OCI-LY1 (cell line): ENCODE measurements at regions not wholly inside any gene's neighbourhood (a gene's known extent, or its start where the extent isn't known, plus 50 kb on each side); places are given as distances from the start of the nearest gene placed in this dataset.

Experiments used
- H2AFZ ChIP-seq: fragments of 200-600 bp; sonication (generic), shearing (Covaris generic); 2 replicates; pipeline ENCODE4 v1.6.0; 2014; ENCODE audit warnings: antibody characterized with exemption, mild to moderate bottlenecking, low read length
- H3F3A ChIP-seq: fragments of 200-600 bp; sonication (generic), shearing (Covaris generic); 2 replicates; pipeline ENCODE4 v1.6.0; 2014; ENCODE audit warnings: mild to moderate bottlenecking, antibody characterized with exemption, low read length, moderate library complexity; ENCODE audit not compliant: insufficient read depth
- H3K27ac ChIP-seq: fragments of 200-600 bp; sonication (generic); 2 replicates; pipeline ENCODE4 v1.5.1; 2014; ENCODE audit warnings: low read length, mixed run types, mild to moderate bottlenecking, low read depth; ENCODE audit not compliant: poor library complexity, severe bottlenecking
- H3K27me3 ChIP-seq: fragments of 200-600 bp; sonication (generic); 2 replicates; pipeline ENCODE4 v1.6.0; 2014; ENCODE audit warnings: antibody characterized with exemption, mild to moderate bottlenecking, low read length, moderate library complexity; ENCODE audit not compliant: insufficient read depth
- H3K36me3 ChIP-seq: fragments of 200-600 bp; sonication (generic); 2 replicates; pipeline ENCODE4 v1.6.1; 2014; ENCODE audit warnings: mild to moderate bottlenecking, antibody characterized with exemption, low read length, moderate library complexity, mixed read lengths; ENCODE audit not compliant: insufficient read depth
- H3K4me1 ChIP-seq: fragments of 200-600 bp; sonication (generic); 2 replicates; pipeline ENCODE4 v1.5.1; 2014; ENCODE audit warnings: mild to moderate bottlenecking, low read length, moderate library complexity; ENCODE audit not compliant: insufficient read depth, severe bottlenecking
- H3K4me2 ChIP-seq: fragments of 200-600 bp; sonication (generic), shearing (Covaris generic); 2 replicates; pipeline ENCODE4 v1.6.1; 2014; ENCODE audit warnings: low read length
- H3K4me3 ChIP-seq: fragments of 200-600 bp; sonication (generic); 2 replicates; pipeline ENCODE4 v1.5.1; 2014; ENCODE audit warnings: low read length, low read depth, mild to moderate bottlenecking, mixed read lengths; ENCODE audit not compliant: poor library complexity, severe bottlenecking
- H3K79me2 ChIP-seq: fragments of 200-600 bp; shearing (Covaris generic); 2 replicates; pipeline ENCODE4 v1.6.1; 2016; ENCODE audit warnings: mixed run types, low read length, mixed read lengths; ENCODE audit not compliant: insufficient read depth
- H3K9ac ChIP-seq: fragments of 200-600 bp; sonication (generic), shearing (Covaris generic); 2 replicates; pipeline ENCODE4 v1.6.1; 2014; ENCODE audit warnings: mild to moderate bottlenecking, low read length, mixed read lengths
- H3K9me2 ChIP-seq: fragments of 200-600 bp; sonication (generic), shearing (Covaris generic); 2 replicates; pipeline ENCODE4 v1.6.1; 2014; ENCODE audit warnings: low read depth, mild to moderate bottlenecking, low read length, mixed read lengths
- H3K9me3 ChIP-seq: fragments of 200-600 bp; shearing (Covaris generic); 2 replicates; pipeline ENCODE4 v1.6.1; 2014; ENCODE audit warnings: low read length, mixed read lengths
- H4K20me1 ChIP-seq: fragments of 200-600 bp; sonication (generic), shearing (Covaris generic); 2 replicates; pipeline ENCODE4 v1.6.0; 2016; ENCODE audit warnings: mild to moderate bottlenecking, low read length; ENCODE audit not compliant: insufficient read depth
- CTCF ChIP-seq: fragments of 200-600 bp; sonication (generic), shearing (Covaris generic); IDR thresholded peaks from 2 replicates; pipeline ENCODE4 v1.5.1; 2017; ENCODE audit warnings: mild to moderate bottlenecking, antibody characterized with exemption, low read length, moderate library complexity, mixed read lengths
- EZH2 ChIP-seq: fragments of 200-600 bp; sonication (generic), shearing (Covaris generic); IDR thresholded peaks from 2 replicates; pipeline ENCODE4 v1.8.0; 2017; ENCODE audit warnings: borderline replicate concordance, mixed run types, mild to moderate bottlenecking, antibody characterized with exemption, low read length, moderate library complexity, mixed read lengths

- no peak overlapping the region for H3K4me3 ChIP-seq
Observed at GRCh38 chrX:20663336-20663735, 396.6 kb upstream of the RPS6KA3 start.

GRCh38 chrX:20656721-20657120 is 390.0 kb upstream of the RPS6KA3 start:
- H3K4me1 ChIP-seq, result no peaks in the 10 kb centered on the region
- H3K9me2 ChIP-seq, result no peaks in the 10 kb centered on the region
- H3K4me2 ChIP-seq, result no peak overlapping the region
- no peak overlapping the region for H2AFZ ChIP-seq
- no peaks in the 10 kb centered on the region for H4K20me1 ChIP-seq
- no peaks in the 10 kb centered on the region for H3K9me3 ChIP-seq
- no peaks in the 10 kb centered on the region for H3K27me3 ChIP-seq
- H3K79me2 ChIP-seq, result no peaks in the 10 kb centered on the region
- no peaks in the 10 kb centered on the region for H3F3A ChIP-seq
- TF ChIP-seq CTCF, result no peak
- no peak for TF ChIP-seq EZH2
- H3K9ac ChIP-seq, result no peak overlapping the region
- H3K36me3 ChIP-seq, result no peaks in the 10 kb centered on the region
- no peak overlapping the region for H3K27ac ChIP-seq
- H3K4me3 ChIP-seq, result no peak overlapping the region

More at GRCh38 chrX:20663336-20663735, 396.6 kb upstream of the RPS6KA3 start:
- no peaks in the 10 kb centered on the region for H3K79me2 ChIP-seq
- H4K20me1 ChIP-seq, result no peaks in the 10 kb centered on the region
- no peaks in the 10 kb centered on the region for H3K27me3 ChIP-seq
- no peaks in the 10 kb centered on the region for H3F3A ChIP-seq
- no peaks in the 10 kb centered on the region for H3K36me3 ChIP-seq
- no peak overlapping the region for H3K4me2 ChIP-seq
- H2AFZ ChIP-seq, result no peak overlapping the region
- H3K9ac ChIP-seq, result no peak overlapping the region
- no peaks in the 10 kb centered on the region for H3K9me2 ChIP-seq
- no peaks in the 10 kb centered on the region for H3K4me1 ChIP-seq
- H3K27ac ChIP-seq, result no peak overlapping the region
- no peaks in the 10 kb centered on the region for H3K9me3 ChIP-seq
- TF ChIP-seq EZH2 (no peak), CTCF (no peak)

DNA sequence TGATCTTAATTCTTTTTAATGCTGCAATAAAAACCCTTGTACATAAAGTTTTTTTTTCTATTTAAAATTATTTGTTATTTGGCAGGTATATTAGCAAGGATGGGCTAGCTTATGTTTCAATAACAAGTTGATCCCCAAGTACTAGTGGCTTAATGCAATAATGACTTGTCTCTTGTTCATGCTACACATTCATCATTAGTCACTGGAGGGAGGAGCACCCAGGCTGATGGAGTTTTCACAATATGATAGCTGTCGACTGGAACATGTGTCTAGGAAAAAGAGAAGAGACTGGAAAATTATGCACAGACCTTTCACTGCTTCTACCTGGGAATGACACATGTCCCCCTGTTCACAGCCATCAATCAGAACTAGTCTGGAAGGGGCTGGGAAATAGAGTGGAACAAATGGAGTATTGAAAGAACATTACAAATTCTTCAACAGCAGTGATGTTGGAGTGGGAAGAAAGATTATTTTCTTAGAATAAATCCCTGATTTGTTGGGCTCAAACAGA is 387.9 kb upstream of the RPS6KA3 start:
- H3F3A ChIP-seq, result no peaks in the 10 kb centered on the region
- no peak overlapping the region for H3K27ac ChIP-seq
- no peaks in the 10 kb centered on the region for H3K9me3 ChIP-seq
- H3K9me2 ChIP-seq, result no peaks in the 10 kb centered on the region
- no peaks in the 10 kb centered on the region for H3K4me1 ChIP-seq
- H4K20me1 ChIP-seq, result no peaks in the 10 kb centered on the region
- TF ChIP-seq EZH2 (no peak), CTCF (no peak)
- no peak overlapping the region for H3K4me3 ChIP-seq
- no peaks in the 10 kb centered on the region for H3K36me3 ChIP-seq
- H3K9ac ChIP-seq, result no peak overlapping the region
- no peak overlapping the region for H2AFZ ChIP-seq
- H3K79me2 ChIP-seq, result no peaks in the 10 kb centered on the region
- no peaks in the 10 kb centered on the region for H3K27me3 ChIP-seq
- H3K4me2 ChIP-seq, result no peak overlapping the region
